ENCODE measurements at regions not wholly inside any gene's neighbourhood (a gene's known extent, or its start where the extent isn't known, plus 50 kb on each side); places are given as distances from the start of the nearest gene placed in this dataset.
A peak's percentile ranks its signal among the peaks of the same experiment; 100 is the strongest.

DNA sequence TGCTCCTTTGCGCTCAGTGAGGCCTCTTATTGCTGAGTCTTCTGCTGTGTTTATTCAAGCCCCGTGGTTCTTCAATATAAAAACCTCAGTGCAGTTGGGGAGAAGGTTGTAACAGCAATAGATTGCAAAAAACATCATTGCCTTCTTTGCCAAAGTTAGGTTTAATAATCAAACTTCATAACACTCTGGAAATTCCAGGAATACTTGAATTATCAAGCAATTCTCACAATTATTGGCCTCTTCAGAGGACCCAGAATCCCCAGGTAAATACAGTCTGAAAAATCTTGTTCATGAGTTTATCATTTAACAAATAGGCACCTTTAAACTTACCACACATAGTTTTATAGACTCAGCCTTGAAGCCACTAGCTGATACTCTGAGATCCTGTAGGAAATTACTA is 213.6 kb downstream of the OGFRL1 start:
- no peak for TF ChIP-seq POLR2A (IDR thresholded peaks at IDR 0.05)
- no peak for TF ChIP-seq EP300 (IDR thresholded peaks at IDR 0.05)
- TF ChIP-seq, protein P1, sequence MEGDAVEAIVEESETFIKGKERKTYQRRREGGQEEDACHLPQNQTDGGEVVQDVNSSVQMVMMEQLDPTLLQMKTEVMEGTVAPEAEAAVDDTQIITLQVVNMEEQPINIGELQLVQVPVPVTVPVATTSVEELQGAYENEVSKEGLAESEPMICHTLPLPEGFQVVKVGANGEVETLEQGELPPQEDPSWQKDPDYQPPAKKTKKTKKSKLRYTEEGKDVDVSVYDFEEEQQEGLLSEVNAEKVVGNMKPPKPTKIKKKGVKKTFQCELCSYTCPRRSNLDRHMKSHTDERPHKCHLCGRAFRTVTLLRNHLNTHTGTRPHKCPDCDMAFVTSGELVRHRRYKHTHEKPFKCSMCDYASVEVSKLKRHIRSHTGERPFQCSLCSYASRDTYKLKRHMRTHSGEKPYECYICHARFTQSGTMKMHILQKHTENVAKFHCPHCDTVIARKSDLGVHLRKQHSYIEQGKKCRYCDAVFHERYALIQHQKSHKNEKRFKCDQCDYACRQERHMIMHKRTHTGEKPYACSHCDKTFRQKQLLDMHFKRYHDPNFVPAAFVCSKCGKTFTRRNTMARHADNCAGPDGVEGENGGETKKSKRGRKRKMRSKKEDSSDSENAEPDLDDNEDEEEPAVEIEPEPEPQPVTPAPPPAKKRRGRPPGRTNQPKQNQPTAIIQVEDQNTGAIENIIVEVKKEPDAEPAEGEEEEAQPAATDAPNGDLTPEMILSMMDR (IDR thresholded peaks at IDR 0.05): no peak
- 70 to 75% methylated on average over 2 of the region's 2 CpGs for WGBS, 2 donors
- no peaks in the 10 kb centered on the region for H3K36me3 ChIP-seq
- H3K4me1 ChIP-seq: no peaks in the 10 kb centered on the region
- no peak overlapping the region for H3K4me3 ChIP-seq
- H3K27ac ChIP-seq: no peak overlapping the region
- H3K27me3 ChIP-seq: no peaks in the 10 kb centered on the region
- no peak for DNase-seq (ENCODE audit: low spot score in 2 of 2)
- H3K9me3 ChIP-seq: no peaks in the 10 kb centered on the region

DNA sequence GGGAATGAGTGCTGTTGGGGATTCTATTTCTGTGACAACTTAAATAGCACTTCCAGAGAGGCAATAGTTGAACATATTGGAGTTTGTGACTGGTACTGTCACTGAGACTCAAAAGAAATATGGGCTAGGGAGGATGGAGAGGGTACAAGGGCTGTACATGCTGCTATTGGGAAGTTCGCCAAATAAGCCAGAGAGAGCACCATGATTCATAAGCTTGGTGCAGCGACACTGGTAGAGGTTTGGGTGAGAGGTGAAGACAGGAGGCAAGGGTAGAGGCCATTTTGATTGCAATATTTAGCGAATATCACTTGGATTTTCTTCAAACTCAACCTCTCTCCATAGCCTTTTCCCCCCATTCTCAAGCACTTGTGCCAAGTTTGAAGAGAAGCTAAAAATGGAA is 214.3 kb downstream of the OGFRL1 start:
- no peaks in the 10 kb centered on the region for H3K36me3 ChIP-seq
- no peaks in the 10 kb centered on the region for H3K9me3 ChIP-seq
- WGBS, 2 donors: 93% methylated on average over 3 of the region's 3 CpGs
- no peak for DNase-seq (ENCODE audit: low spot score in 2 of 2)
- no peak for TF ChIP-seq POLR2A (IDR thresholded peaks at IDR 0.05)
- TF ChIP-seq, protein P1 (IDR thresholded peaks at IDR 0.05): no peak
- no peak for TF ChIP-seq EP300 (IDR thresholded peaks at IDR 0.05)
- no peak overlapping the region for H3K27ac ChIP-seq
- no peak overlapping the region for H3K4me3 ChIP-seq
- H3K4me1 ChIP-seq: no peaks in the 10 kb centered on the region
- no peaks in the 10 kb centered on the region for H3K27me3 ChIP-seq

DNA sequence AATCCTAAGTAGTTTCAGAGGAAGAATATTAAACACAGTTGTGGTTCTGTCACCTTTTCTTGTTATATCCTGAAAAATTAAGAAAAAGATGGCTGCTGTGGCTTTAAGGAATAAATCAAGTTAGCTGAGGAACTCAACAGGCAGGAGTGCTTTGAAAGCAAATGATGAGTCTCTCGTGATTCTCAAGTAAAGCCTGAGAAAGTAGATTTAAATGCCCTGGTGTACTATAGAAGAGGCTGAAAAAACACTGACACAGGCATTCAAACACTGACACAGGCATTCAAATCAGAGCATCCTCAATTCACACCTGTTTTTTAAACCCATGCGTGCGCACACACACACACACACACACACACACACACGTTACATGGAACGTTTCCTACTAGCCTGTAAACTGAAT is 218.6 kb downstream of the OGFRL1 start:
- Histone ChIP-seq H3K9me3 (no peaks in the 10 kb centered on the region), H3K27ac (no peak overlapping the region), H3K36me3 (no peaks in the 10 kb centered on the region), H3K4me3 (no peak overlapping the region), H3K4me1 (peaks cover 0 to 14% (median 0%) of the 10 kb centered on the region in 4 donors), H3K27me3 (no peaks in the 10 kb centered on the region)
- TF ChIP-seq POLR2A (IDR thresholded peaks at IDR 0.05) (no peak), EP300 (IDR thresholded peaks at IDR 0.05) (no peak)
- TF ChIP-seq, protein P1 (IDR thresholded peaks at IDR 0.05): no peak
- WGBS, 2 donors: 76 to 78% methylated on average over 5 of the region's 5 CpGs
- DNase-seq (ENCODE audit: low spot score in 2 of 2): no peak

DNA sequence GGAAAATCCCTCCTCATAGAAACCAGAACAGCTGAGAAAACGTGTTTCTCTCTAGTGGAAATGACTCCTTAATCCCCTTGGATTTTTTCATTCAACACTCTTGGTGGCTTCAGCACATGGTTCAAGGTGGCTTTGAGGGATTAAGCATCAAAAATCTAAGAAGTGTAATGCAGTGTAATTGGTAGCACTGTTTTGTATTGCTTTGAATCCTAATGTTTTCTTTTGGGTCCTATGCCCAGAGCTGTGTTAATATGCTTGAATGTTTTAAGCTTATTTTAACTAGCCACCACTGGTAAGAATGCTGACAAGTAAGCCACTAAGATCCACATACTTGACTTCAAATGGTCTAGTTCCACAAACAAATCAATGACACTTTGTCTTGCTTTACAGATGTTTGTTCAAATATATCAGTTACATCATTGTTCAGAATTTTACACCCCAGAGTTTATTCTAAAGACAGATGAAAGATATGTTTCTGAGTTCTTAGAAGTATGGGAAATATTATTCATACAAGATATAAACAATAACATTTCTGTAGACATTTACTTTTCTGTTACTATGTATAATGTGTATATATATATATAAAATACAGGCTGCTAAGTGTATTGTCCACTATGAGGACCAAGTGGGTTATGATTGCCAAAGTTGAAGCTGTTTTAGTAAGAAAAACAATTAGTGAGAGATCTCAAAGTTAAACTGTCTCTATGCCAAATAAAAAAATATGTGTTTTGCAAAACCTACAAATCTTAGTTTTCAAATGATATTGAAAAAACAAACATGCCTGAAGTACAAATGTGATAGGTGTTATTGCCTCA is 220.8 kb downstream of the OGFRL1 start:
- Histone ChIP-seq H3K27me3 (no peaks in the 10 kb centered on the region), H3K27ac (no peak overlapping the region), H3K36me3 (no peaks in the 10 kb centered on the region), H3K9me3 (no peaks in the 10 kb centered on the region), H3K4me3 (no peak overlapping the region), H3K4me1 (peaks cover 0 to 14% (median 0%) of the 10 kb centered on the region in 4 donors)
- DNase-seq (ENCODE audit: low spot score in 2 of 2): no peak
- TF ChIP-seq EP300 (IDR thresholded peaks at IDR 0.05) (no peak), POLR2A (IDR thresholded peaks at IDR 0.05) (no peak)
- TF ChIP-seq, protein P1 (IDR thresholded peaks at IDR 0.05): no peak
- WGBS, 2 donors: 53 to 58% methylated on average over 1 of the region's 1 CpG

DNA sequence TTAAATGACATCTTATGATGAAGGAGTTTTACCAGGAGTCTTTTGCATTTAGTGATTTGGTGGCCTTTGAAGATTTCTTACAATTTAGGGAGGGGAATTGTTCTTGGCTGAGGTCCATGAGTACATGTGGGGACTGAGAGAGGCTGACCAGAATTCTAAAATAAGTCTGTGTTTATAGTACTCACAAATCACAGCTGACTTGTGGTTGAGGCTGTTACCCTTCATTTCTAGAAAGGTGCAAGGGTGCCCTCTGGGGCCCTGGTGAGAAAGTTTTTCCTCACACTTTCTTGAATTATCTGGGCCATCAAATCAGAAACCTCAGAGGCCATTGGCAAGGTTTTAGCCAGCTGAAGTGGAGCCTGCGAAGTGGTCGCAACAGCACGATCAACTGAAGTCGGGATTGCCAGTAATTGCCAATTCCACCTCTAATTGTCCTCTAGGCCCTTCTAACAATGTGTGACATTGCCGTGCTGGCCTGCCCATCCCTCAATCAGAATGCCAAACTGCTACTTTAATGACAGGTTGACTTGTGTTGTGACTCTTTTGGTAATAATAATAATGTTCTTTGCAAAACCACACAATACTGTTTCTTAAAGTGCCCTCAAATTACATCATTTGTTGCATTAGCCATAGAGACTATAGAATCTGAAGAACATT is 221.6 kb downstream of the OGFRL1 start:
- Histone ChIP-seq H3K9me3 (no peaks in the 10 kb centered on the region), H3K27me3 (no peaks in the 10 kb centered on the region), H3K27ac (no peak overlapping the region), H3K4me3 (no peak overlapping the region), H3K36me3 (no peaks in the 10 kb centered on the region), H3K4me1 (peaks cover 0 to 14% (median 0%) of the 10 kb centered on the region in 4 donors)
- TF ChIP-seq, protein P1 (IDR thresholded peaks at IDR 0.05): peak; percentile 33 to 78 (median 53)
- no peak for TF ChIP-seq EP300 (IDR thresholded peaks at IDR 0.05)
- DNase-seq (ENCODE audit: low spot score in 2 of 2): peak in 1 of 2 donors; percentile 18
- WGBS, 2 donors: 56 to 69% methylated on average over 5 of the region's 5 CpGs
